ENCODE measurements at regions not wholly inside any gene's neighbourhood (a gene's known extent, or its start where the extent isn't known, plus 50 kb on each side); places are given as distances from the start of the nearest gene placed in this dataset.

DNA sequence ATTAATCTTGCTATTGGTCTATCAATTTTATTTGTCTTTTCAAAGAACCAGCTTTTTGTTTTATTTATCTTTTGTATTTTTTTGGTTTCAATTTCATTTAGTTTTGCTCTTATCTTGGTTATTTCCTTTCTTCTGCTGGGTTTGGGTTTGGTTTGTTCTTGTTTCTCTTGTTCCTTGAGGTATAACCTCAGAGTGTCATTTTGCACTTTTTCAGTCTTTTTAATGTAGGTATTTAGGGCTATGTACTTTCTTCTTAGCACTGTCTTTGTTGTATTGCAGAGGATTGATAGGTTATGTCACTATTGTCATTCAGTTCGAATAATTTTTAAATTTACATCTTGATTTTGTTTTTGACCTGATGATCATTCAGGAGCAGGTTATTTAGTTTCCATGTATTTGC lies 92.7 kb upstream of the DCD start:
- Histone ChIP-seq H3K4me1 (ENCODE audit: low read depth, poor library complexity, severe bottlenecking) (no peaks in the 10 kb centered on the region), H3K27ac (no peak overlapping the region), H3K27me3 (ENCODE audit: insufficient read depth, low read depth) (no peaks in the 10 kb centered on the region), H3K4me3 (IDR thresholded peaks at IDR 0.05; ENCODE audit: insufficient read depth, low read depth, low read length) (no peak overlapping the region), H4K20me1 (ENCODE audit: insufficient read depth) (no peaks in the 10 kb centered on the region), H3K79me2 (ENCODE audit: insufficient read depth, low read depth) (no peaks in the 10 kb centered on the region), H3K9ac (no peak overlapping the region), H2AFZ (ENCODE audit: low read depth) (no peak overlapping the region), H3K36me3 (ENCODE audit: insufficient read depth) (no peaks in the 10 kb centered on the region), H3K4me2 (no peak overlapping the region)
- TF ChIP-seq, protein P1, sequence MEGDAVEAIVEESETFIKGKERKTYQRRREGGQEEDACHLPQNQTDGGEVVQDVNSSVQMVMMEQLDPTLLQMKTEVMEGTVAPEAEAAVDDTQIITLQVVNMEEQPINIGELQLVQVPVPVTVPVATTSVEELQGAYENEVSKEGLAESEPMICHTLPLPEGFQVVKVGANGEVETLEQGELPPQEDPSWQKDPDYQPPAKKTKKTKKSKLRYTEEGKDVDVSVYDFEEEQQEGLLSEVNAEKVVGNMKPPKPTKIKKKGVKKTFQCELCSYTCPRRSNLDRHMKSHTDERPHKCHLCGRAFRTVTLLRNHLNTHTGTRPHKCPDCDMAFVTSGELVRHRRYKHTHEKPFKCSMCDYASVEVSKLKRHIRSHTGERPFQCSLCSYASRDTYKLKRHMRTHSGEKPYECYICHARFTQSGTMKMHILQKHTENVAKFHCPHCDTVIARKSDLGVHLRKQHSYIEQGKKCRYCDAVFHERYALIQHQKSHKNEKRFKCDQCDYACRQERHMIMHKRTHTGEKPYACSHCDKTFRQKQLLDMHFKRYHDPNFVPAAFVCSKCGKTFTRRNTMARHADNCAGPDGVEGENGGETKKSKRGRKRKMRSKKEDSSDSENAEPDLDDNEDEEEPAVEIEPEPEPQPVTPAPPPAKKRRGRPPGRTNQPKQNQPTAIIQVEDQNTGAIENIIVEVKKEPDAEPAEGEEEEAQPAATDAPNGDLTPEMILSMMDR (conservative IDR thresholded peaks at IDR 0.05; ENCODE audit: low read depth, low read length) = no peak

DNA sequence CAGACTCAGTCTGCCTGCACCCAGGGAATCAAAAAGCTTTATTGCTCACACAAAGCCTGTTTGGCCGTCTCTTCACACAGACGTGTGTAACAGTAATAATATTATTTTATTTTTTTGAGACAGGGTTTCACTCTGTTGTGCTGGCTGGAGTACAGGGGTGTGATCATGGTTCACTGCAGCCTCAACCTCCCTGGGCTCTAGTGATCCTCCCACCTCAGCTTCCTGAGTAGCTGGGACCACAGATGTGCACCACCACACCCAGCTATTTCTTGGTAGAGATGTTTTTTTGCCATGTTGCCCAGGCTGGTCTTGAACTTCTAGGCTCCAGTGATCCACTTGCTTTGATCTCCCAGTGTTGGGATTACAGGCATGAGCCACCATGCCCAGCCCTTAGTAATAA lies 88.4 kb upstream of the DCD start:
- no peak overlapping the region for H2AFZ ChIP-seq (ENCODE audit: low read depth)
- no peak overlapping the region for H3K4me3 ChIP-seq (IDR thresholded peaks at IDR 0.05; ENCODE audit: insufficient read depth, low read depth, low read length)
- H3K27me3 ChIP-seq (ENCODE audit: insufficient read depth, low read depth) = no peaks in the 10 kb centered on the region
- no peaks in the 10 kb centered on the region for H3K79me2 ChIP-seq (ENCODE audit: insufficient read depth, low read depth)
- H3K36me3 ChIP-seq (ENCODE audit: insufficient read depth) = no peaks in the 10 kb centered on the region
- H3K4me2 ChIP-seq = no peak overlapping the region
- H3K4me1 ChIP-seq (ENCODE audit: low read depth, poor library complexity, severe bottlenecking) = no peaks in the 10 kb centered on the region
- TF ChIP-seq, protein P1 (conservative IDR thresholded peaks at IDR 0.05; ENCODE audit: low read depth, low read length) = no peak
- no peaks in the 10 kb centered on the region for H4K20me1 ChIP-seq (ENCODE audit: insufficient read depth)
- H3K9ac ChIP-seq = no peak overlapping the region
- H3K27ac ChIP-seq = no peak overlapping the region

DNA sequence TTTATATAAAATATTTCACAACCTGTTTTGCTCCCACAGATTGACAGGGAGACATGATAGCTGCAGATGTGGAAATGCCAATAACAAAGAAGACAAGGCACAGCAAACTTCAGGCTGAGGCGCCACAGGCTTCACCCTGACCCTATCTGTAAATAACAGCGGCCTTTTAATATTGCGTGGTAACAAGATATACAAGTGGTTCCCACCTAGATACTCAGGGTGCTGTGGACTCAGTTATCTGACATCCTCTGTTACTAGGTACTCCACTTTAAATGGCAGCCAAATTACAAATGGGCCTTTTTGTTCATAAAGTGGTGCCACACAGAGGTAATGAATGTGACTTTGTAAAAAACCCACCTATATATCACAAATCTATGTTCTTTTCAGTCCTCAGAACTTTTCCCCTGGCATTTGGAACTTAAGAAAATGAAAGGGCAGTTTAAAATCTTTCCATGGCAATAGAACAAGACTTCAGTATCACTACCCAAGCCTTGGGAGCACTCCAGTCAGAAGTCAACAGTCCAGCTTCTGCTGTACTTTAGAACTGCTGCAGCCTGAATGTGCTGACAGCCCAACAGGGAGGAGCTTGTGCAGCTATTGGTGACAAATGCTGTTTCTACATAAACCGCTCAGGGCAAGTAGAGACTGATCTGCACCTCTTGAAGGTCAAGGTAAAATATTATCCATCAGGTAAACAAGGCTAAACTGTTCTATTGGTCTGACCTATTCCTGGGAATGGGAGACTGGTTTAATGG lies 86.2 kb upstream of the DCD start:
- no peaks in the 10 kb centered on the region for H3K36me3 ChIP-seq (ENCODE audit: insufficient read depth)
- TF ChIP-seq, protein P1 (conservative IDR thresholded peaks at IDR 0.05; ENCODE audit: low read depth, low read length) = no peak
- H3K27me3 ChIP-seq (ENCODE audit: insufficient read depth, low read depth) = no peaks in the 10 kb centered on the region
- no peak overlapping the region for H3K27ac ChIP-seq
- no peaks in the 10 kb centered on the region for H3K79me2 ChIP-seq (ENCODE audit: insufficient read depth, low read depth)
- no peak overlapping the region for H3K9ac ChIP-seq
- H4K20me1 ChIP-seq (ENCODE audit: insufficient read depth) = no peaks in the 10 kb centered on the region
- H3K4me1 ChIP-seq (ENCODE audit: low read depth, poor library complexity, severe bottlenecking) = no peaks in the 10 kb centered on the region
- H3K4me3 ChIP-seq (IDR thresholded peaks at IDR 0.05; ENCODE audit: insufficient read depth, low read depth, low read length) = no peak overlapping the region
- no peak overlapping the region for H3K4me2 ChIP-seq
- no peak overlapping the region for H2AFZ ChIP-seq (ENCODE audit: low read depth)

DNA sequence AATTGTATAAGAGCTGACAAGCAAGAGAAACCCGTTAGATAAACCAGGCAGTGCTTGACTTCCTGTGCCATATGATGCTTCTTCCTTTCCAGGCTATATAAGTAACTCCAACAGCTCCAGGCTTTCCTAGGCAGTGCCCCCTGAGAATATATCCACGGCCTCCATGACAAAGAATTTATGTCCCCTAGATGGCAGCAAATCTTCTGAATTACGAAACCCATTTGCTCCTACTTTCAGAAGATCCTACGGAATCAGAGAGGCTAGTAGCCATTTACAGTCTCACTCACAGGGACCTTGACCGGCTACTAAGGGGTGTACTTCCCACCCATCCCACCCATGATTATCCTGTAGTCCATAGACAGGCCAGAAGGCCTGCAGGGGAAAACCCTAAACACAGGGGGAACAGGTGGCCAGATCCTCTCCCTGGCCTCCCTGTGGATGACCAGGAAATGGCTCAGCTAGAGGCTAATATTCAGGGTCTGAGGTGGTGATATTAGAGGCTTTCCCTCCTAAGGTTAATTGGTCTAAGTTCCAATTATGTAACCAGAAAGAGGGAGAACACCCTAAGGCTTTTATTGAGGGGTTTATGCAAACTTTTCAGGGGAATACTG lies 77.2 kb upstream of the DCD start:
- no peak overlapping the region for H3K27ac ChIP-seq
- no peaks in the 10 kb centered on the region for H3K4me1 ChIP-seq (ENCODE audit: low read depth, poor library complexity, severe bottlenecking)
- no peak overlapping the region for H3K4me2 ChIP-seq
- H2AFZ ChIP-seq (ENCODE audit: low read depth) = no peak overlapping the region
- no peaks in the 10 kb centered on the region for H3K79me2 ChIP-seq (ENCODE audit: insufficient read depth, low read depth)
- TF ChIP-seq, protein P1 (conservative IDR thresholded peaks at IDR 0.05; ENCODE audit: low read depth, low read length) = peak; percentile 30; the same call in 1 of the 2 replicates
- no peak overlapping the region for H3K4me3 ChIP-seq (IDR thresholded peaks at IDR 0.05; ENCODE audit: insufficient read depth, low read depth, low read length)
- H3K9ac ChIP-seq = no peak overlapping the region
- no peaks in the 10 kb centered on the region for H4K20me1 ChIP-seq (ENCODE audit: insufficient read depth)
- no peaks in the 10 kb centered on the region for H3K27me3 ChIP-seq (ENCODE audit: insufficient read depth, low read depth)
- no peaks in the 10 kb centered on the region for H3K36me3 ChIP-seq (ENCODE audit: insufficient read depth)
